Heart left ventricle (tissue), 16 donors: ENCODE measurements at regions not wholly inside any gene's neighbourhood (a gene's known extent, or its start where the extent isn't known, plus 50 kb on each side); places are given as distances from the start of the nearest gene placed in this dataset.

Source experiments
- ATAC-seq, 4 donors: fragments of 200-7000 bp; cut with Tn5 transposase; one replicate each; pipeline ENCODE4 v1.9.1; 2020 to 2022; ENCODE audit warnings: moderate library complexity in 4 of 4, mild to moderate bottlenecking in 3 of 4, moderate number of reproducible peaks in 1 of 4
- DNase-seq, 5 donors: peaks; one replicate each; pipeline ENCODE4 v3.0.0-alpha.2; 2020
- H3K27ac ChIP-seq, 12 donors: fragments of 200-600 bp; sonication (generic) in 4 of 12; one replicate each; pipeline versions ENCODE4 v1.5.0 to v1.8.0; 2016 to 2022; ENCODE audit warnings: mild to moderate bottlenecking in 2 of 12
- H3K27me3 ChIP-seq, 9 donors: fragments of 200-600 bp; sonication (generic) in 2 of 9; one replicate each; pipeline versions ENCODE4 v1.5.1 to v1.8.0; 2016 to 2022; ENCODE audit warnings: mild to moderate bottlenecking in 3 of 9
- H3K36me3 ChIP-seq, 9 donors: fragments of 200-600 bp; sonication (generic) in 2 of 9; one replicate each; pipeline versions ENCODE4 v1.5.0 to v1.8.0; 2018 to 2022; ENCODE audit warnings: mild to moderate bottlenecking in 2 of 9
- H3K4me1 ChIP-seq, 12 donors: fragments of 200-600 bp; sonication (generic) in 4 of 12; one replicate each; pipeline versions ENCODE4 v1.5.0 to v1.8.0; 2016 to 2022; ENCODE audit warnings: mild to moderate bottlenecking in 3 of 12
- H3K4me3 ChIP-seq, 12 donors: fragments of 200-600 bp; sonication (generic) in 4 of 12; one replicate each; pipeline versions ENCODE4 v1.5.0 to v1.8.0; 2017 to 2022; ENCODE audit warnings: mild to moderate bottlenecking in 9 of 12, moderate library complexity in 4 of 12
- H3K9me3 ChIP-seq, 12 donors: fragments of 200-600 bp; sonication (generic) in 4 of 12; one replicate each; pipeline versions ENCODE4 v1.5.0 to v1.8.0; 2016 to 2022; ENCODE audit warnings: mild to moderate bottlenecking in 1 of 12
- POLR2A ChIP-seq, 2 donors: fragments of 450-650 bp; IDR thresholded peaks; one replicate each; pipeline ENCODE4 v1.6.1; 2017; ENCODE audit warnings: antibody characterized with exemption in 2 of 2, mild to moderate bottlenecking in 2 of 2, moderate library complexity in 2 of 2
- WGBS, 4 donors: extraction: QIAGEN DNeasy Blood & Tissue Kit in 2 of 4; methylation state at CpG; one replicate each; pipeline versions ENCODE4 v1.1.5 to v1.1.7; 2013 to 2018; 5-methylcytosine and 5-hydroxymethylcytosine counted together
- intact Hi-C, 10 donors: fragments of 100-400 bp; cut with DNase I; formaldehyde crosslinking; loops; one replicate each; pipeline versions ENCODE4 v1.11.1 to v1.14.2; 2022
- TF ChIP-seq, protein P1 (sequence below), 12 donors: fragments of 200-600 bp; sonication (generic) in 4 of 12; IDR thresholded peaks; one replicate each; pipeline versions ENCODE4 v1.5.0 to v1.8.0; 2018 to 2022; ENCODE audit warnings: antibody characterized with exemption in 12 of 12, mild to moderate bottlenecking in 5 of 12
- donor health status: ischemic (EF 13 %, LVEDD 7.1; RV severe dilation, severe dysfunction).
- donor health status: healthy with polysubstance abuse.
- donor health status: DM: no; HTN: yes; CAD: no.
- donor health status: DM: no; HTN: no; CAD: no.
- donor health status: ischemic (EF 25% LVEDD 6.9; RV normal size, moderate dysfunction).
- donor health status: ischemic (EF 25% LVEDD 5.7; RV mildly dilated, moderate dysfunction).
- donor health status: healthy.
- donor health status: DM: yes; HTN: yes; CAD: no.
- donor health status: ischemic (EF 35%, LVEDD 5.7; RV mildly dilated, moderate dysfunction).
- donor health status: nonischemic (EF 11% LVEDD 7.7; RV severe dilation, severe dysfunction).
- donor health status: DM: yes; HTN: yes; CAD: no.
- donor health status: PGD.
- donor health status: ischemic (EF 29% LVEDD 5.4; RV normal size, mild dysfunction).
- donor health status: nonischemic (EF 23%, LVEDD 6.1; RV moderate dilation, normal function).

DNA sequence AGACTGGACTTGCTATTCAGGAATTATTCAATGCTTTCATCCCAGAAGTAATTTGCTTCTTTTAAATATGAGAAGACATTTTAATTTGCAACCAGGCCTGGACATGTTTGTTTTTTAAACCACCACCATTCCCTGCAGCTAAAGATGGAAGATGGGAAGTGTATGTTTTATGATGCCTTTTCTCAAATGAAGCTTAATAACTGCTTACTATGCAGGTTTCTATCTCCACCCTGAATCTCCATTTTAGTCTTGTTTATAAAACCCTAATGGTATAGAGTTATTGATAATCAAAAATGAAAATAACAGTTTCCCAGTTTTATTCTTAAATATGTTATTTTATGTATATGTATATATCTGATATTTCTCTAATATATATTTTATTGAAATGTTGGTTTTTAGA lies 418.9 kb downstream of the C4orf33 start:
- no peak for DNase-seq
- Histone ChIP-seq H3K4me3 (no peak overlapping the region), H3K9me3 (no peaks in the 10 kb centered on the region), H3K36me3 (no peaks in the 10 kb centered on the region), H3K27me3 (no peaks in the 10 kb centered on the region), H3K27ac (no peak overlapping the region), H3K4me1 (no peaks in the 10 kb centered on the region)
- TF ChIP-seq POLR2A (IDR thresholded peaks at IDR 0.05): no peak
- TF ChIP-seq, protein P1, sequence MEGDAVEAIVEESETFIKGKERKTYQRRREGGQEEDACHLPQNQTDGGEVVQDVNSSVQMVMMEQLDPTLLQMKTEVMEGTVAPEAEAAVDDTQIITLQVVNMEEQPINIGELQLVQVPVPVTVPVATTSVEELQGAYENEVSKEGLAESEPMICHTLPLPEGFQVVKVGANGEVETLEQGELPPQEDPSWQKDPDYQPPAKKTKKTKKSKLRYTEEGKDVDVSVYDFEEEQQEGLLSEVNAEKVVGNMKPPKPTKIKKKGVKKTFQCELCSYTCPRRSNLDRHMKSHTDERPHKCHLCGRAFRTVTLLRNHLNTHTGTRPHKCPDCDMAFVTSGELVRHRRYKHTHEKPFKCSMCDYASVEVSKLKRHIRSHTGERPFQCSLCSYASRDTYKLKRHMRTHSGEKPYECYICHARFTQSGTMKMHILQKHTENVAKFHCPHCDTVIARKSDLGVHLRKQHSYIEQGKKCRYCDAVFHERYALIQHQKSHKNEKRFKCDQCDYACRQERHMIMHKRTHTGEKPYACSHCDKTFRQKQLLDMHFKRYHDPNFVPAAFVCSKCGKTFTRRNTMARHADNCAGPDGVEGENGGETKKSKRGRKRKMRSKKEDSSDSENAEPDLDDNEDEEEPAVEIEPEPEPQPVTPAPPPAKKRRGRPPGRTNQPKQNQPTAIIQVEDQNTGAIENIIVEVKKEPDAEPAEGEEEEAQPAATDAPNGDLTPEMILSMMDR (IDR thresholded peaks at IDR 0.05): no peak
- no peak for ATAC-seq
- intact Hi-C loops: no loop called here

DNA sequence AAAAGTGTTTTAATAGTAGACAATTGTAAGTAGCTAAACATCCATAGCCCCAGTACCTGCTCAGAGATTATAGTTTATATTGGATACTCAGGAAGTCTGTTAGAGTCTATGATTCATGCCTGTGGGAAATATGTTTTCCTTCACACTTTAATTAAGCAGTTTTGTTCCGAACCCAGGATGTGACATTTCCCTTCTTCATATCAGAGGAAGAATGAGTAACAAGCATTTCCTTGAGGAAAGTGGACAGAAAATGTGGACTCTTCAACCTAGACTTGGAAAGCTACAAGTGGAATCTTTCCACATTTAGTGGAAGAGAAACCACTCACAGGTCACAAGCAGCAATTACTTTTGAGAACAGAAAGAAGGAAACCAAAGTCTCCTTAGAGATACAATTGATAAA lies 419.4 kb downstream of the C4orf33 start:
- intact Hi-C loops: no loop called here
- 27 to 48% (median 29%) methylated on average over 1 of the region's 1 CpG for WGBS, 4 donors
- TF ChIP-seq, protein P1 (IDR thresholded peaks at IDR 0.05): no peak
- no peak for TF ChIP-seq POLR2A (IDR thresholded peaks at IDR 0.05)
- peak in 1 of 4 donors; percentile 42 for ATAC-seq
- H3K4me1 ChIP-seq: no peaks in the 10 kb centered on the region
- no peaks in the 10 kb centered on the region for H3K36me3 ChIP-seq
- H3K4me3 ChIP-seq: no peak overlapping the region
- peak overlapping the region in 1 of 12 donors; percentile 27 for H3K27ac ChIP-seq
- no peaks in the 10 kb centered on the region for H3K27me3 ChIP-seq
- no peaks in the 10 kb centered on the region for H3K9me3 ChIP-seq
- DNase-seq: no peak

GRCh38 chr4:129526812-129527211 lies 430.9 kb downstream of the C4orf33 start:
- TF ChIP-seq POLR2A (IDR thresholded peaks at IDR 0.05): no peak
- TF ChIP-seq, protein P1 (IDR thresholded peaks at IDR 0.05): peak; percentile 28 to 66 (median 46)

DNA sequence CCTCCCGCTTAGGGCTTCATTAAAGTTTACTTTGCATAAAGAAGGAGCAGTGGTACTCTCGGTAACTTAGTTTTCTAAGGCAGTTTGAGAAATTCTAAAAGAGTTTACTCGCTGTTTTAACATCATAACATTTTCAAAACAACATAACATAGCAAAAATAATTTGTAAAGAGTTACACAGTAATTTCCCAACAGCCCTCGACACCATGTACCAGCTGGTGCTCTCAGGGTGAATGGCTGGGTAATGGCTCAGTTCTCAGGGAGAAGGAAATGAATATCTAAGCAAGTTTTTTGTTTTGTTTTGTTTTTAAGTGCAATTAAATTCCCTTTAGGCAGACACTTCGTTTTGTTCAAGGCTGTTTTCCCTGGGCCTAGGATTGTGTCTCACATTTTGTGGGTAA lies 435.3 kb downstream of the C4orf33 start:
- intact Hi-C loops: no loop called here
- no peak for ATAC-seq

More at GRCh38 chr4:129526812-129527211, 430.9 kb downstream of the C4orf33 start:
- no peaks in the 10 kb centered on the region for H3K36me3 ChIP-seq
- DNase-seq (no peak), ATAC-seq (no peak)
- H3K27ac ChIP-seq: no peak overlapping the region
- intact Hi-C loops: loop anchor here in 8 of 10 donors (1.0 to 5.0 kb wide), 4 partner anchors 114 to 118 kb away; no protein-coding TSS in a partner anchor
- no peaks in the 10 kb centered on the region for H3K9me3 ChIP-seq
- H3K27me3 ChIP-seq: no peaks in the 10 kb centered on the region
- WGBS, 4 donors: 42 to 53% (median 47%) methylated on average over 3 of the region's 3 CpGs
- H3K4me3 ChIP-seq: no peak overlapping the region
- peaks cover 0 to 11% (median 0%) of the 10 kb centered on the region in 12 donors for H3K4me1 ChIP-seq

More for the DNA sequence above, 435.3 kb downstream of the C4orf33 start:
- no peaks in the 10 kb centered on the region for H3K27me3 ChIP-seq
- H3K4me1 ChIP-seq: peaks cover 0 to 31% (median 0%) of the 10 kb centered on the region in 12 donors
- no peak overlapping the region for H3K27ac ChIP-seq
- H3K4me3 ChIP-seq: no peak overlapping the region
- H3K9me3 ChIP-seq: no peaks in the 10 kb centered on the region
- TF ChIP-seq, protein P1 (IDR thresholded peaks at IDR 0.05): no peak
- no peak for TF ChIP-seq POLR2A (IDR thresholded peaks at IDR 0.05)
- H3K36me3 ChIP-seq: no peaks in the 10 kb centered on the region
- DNase-seq: no peak
- WGBS, 4 donors: 84 to 88% (median 87%) methylated on average over 5 of the region's 5 CpGs
